Limb (tissue), 2 donors: ENCODE measurements at regions not wholly inside any gene's neighbourhood (a gene's known extent, or its start where the extent isn't known, plus 50 kb on each side); places are given as distances from the start of the nearest gene placed in this dataset.
A peak's percentile ranks its signal among the peaks of the same experiment; 100 is the strongest.

Source experiments
- DNase-seq, 2 donors: peaks; one replicate each; pipeline ENCODE4 v3.0.0-alpha.2; 2016; ENCODE audit errors: extremely low spot score in 2 of 2

DNA sequence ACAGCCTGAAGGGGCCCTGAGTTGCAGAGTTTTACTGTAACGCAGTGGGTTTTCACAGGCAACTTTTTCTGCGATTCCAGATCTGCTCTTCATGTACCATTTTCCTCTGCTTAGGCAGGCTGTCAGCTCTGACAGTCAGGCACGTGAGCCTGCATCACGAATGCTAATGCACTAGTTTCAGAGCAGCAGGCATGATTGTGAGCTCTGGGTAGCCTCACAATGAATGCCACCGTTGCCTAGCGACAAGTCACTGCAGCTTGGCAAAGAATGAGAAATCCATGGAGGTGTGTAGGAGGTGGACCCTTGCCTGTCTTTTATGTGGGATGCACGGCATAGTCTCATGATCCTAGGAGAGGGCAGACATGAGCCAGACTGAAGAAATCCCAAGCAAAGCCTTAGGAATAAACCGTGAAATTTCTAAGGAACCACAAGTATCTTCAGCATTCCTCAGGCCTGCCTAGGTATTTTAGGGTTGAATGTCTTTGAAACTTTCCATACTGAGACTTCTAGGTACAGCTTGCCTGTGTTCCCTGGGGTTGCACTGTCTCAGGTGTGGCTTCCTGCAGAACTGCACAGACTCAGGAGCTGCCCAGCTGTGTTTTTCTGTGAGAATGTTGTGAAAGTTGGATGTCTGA, 774.7 kb upstream of the TSPY4 start:
- DNase-seq: no peak

GRCh38 chrY:8564421-8564820, 772.8 kb upstream of the TSPY4 start:
- DNase-seq: no peak

DNA sequence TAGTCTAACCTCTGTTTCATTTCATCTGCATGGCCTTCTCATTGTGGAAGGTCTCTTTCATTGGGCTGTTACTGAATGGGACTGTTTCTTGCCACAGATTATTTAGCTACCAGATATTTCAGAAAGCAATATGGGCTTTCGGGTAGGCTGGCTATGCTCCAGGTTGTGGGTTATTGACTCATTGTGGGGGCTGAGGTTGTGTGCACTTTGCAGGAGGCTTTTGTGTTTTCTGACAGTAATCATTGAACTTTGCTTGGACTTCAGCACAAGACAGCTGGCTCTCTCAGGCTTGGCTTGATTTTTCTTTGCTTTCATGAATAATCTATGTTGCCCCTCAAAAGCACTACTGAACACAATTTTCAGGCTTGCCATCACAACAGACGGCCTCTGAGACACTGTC, 771.1 kb upstream of the TSPY4 start:
- DNase-seq: no peak

DNA sequence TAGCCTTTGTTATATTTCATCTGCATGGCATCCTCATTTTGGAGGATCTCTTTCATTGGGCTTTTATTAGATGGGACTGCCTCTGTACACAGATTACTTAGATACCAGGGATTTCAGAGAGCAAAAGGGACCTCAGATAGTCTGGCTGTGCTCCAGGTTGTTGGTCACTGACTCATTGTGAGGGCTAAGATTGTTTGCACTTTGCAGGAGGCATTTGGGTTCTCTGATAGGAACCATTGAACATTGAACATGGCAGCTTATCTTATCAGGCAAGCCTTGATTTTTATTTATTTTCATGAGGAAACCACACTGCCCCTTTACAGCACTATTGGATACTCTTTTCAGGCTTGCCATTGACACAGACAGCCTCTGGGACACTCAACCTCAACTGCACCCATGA, 766.9 kb upstream of the TSPY4 start:
- DNase-seq: no peak

DNA sequence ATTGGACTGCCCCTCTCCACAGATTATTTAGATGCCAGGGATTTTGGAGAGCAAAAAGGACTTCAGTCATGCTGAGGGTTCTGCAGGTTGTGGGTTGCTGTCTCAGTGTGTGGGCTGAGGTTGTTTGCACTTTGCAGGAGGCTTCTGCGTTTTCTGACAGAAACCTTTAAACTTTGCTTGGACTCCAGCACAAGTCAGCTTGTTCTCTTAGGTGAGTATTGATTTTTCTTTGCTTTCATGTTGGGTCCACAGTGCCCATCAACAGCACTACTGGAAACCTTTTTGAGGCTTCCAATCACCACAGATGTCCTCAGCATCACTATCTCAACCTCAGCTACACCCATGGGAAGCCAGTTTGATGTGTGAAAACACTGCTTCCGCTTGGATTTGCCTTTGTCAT, 764.3 kb upstream of the TSPY4 start:
- DNase-seq: no peak

DNA sequence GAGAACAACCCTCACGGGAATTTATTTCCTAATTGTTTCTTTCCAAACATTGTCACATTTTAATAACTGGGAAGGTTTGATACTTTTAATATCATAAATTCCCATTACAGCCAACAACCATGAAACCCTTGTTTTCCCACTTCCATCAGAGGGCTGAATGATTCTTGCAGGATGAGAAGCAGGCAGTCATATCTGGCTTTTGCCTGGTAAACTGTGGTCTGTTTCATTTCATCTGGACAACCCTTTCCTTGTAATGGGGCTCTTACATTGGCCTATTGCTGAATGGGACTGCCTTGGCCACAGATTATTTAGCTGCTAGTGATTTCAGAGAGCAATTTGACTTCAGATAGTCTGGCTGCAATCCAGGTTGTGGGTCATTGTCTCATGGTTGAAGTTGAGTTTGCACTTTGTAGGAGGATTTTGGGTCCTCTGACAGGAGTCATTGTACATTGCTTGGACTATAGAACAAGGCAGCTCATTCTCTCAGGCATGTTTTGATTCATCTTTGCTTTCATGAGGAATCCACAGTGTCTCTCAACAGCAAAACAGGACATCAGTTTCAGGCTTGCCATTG, 754.9 kb upstream of the TSPY4 start:
- no peak for DNase-seq

DNA sequence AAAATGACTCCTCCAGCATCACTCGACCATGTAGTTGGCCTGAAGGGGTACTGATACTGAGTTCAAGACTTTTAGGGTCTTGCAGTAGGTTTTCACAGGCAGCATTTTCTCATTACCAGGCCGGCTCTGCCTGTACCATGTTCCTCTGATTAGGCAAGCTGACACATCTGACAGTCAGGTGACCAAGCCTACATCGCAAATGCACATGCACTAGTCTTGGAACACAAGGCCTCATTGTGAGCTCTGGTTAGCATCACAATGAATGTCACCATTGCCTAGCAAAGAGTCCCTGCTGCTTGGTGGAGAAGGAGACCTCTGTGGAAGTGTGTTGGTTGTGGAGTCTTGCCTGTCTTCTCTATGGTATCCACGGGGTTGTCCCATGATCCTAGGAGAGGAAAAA, 754.1 kb upstream of the TSPY4 start:
- DNase-seq: no peak

GRCh38 chrY:8590641-8591040, 746.6 kb upstream of the TSPY4 start:
- no peak for DNase-seq

- peak in 1 of 2 donors; percentile 7 for DNase-seq
Measured at GRCh38 chrY:8591821-8592516, 745.3 kb upstream of the TSPY4 start.

GRCh38 chrY:8594657-8595056, 742.6 kb upstream of the TSPY4 start:
- no peak for DNase-seq

GRCh38 chrY:8599141-8599540, 738.1 kb upstream of the TSPY4 start:
- no peak for DNase-seq

- no peak for DNase-seq
Measured at GRCh38 chrY:8610620-8611019, 726.6 kb upstream of the TSPY4 start.

GRCh38 chrY:8611815-8612214, 725.4 kb upstream of the TSPY4 start:
- no peak for DNase-seq

DNA sequence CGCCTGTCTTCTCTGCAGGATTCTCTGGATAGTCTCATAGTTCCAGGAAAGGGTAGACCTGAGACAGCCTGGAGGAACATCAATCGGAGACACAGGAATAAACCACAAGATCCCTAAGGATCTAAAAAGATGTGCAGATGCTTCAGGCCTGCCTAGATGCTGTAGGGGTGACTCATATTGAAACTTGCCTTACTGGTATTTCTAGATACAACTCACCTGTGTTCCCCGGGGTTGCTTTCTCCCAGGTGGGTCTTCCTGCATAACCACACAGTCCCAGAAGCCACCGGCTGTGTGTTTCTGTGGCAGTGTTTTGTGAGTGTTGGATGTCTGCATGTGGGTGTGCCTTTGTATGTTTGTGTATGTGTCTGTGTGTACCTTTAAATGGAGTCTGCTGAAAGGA, 719.0 kb upstream of the TSPY4 start:
- no peak for DNase-seq

DNA sequence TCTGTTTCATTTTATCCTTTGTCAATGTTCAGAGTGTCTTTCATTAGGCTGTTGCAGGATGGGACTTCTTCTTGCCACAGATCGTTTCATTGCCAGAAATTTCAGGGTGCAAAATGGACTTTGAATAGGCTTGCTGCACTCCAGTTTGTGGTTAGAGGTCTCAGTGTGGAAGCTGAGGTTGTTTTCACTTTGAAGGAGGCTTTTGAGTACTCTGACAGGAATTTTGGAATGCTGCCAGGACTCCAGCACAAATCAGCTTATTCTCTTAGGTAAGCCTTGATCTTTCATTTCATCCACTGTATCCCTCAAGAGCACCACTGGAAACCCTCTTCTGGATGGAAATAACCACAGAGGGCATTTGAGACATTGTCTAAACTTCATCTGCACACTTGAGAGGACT, 715.1 kb upstream of the TSPY4 start:
- no peak for DNase-seq

- no peak for DNase-seq
Measured at GRCh38 chrY:8622856-8623255, 714.4 kb upstream of the TSPY4 start.

- no peak for DNase-seq
Measured at GRCh38 chrY:8629636-8630035, 707.6 kb upstream of the TSPY4 start.

DNA sequence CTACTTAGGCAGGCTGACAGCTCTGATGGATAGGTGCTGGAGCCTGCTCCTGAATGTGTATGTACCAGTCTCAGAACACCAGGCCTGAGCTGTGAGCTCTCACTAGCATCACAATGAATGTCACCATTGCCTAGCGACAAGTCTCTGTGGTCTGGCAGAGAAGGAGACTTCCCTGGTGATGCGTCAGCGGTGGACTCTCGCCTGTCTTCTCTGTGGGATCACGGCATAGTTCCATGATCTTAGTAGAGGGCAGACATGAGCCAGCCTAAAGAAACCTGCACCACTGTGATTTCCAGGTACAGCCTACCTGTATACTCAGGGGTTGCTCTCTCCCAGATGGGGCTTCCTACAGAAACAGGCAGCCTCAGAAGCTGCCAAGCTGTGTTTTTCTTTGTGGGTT, 699.2 kb upstream of the TSPY4 start:
- DNase-seq: no peak

- no peak for DNase-seq
Measured at GRCh38 chrY:8644926-8645325, 692.3 kb upstream of the TSPY4 start.

DNA sequence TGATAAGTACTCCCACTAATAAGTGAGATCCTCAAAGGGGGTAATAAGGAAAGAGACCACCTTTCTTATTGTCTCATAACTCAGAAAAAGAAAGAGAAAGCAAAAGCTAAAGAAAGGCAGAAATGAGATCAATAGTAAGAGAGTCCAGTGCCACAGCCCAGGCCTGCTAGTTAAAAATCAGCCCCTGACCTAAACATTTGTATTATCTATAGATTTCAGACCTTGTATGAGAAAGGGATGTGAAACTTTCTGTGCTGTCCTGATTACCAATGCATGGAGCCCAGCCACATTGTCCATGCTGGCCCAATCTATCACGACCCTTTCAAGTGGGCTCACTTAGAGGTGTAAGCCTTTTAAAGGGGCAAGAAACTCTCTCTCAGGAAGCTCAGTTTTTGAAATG, 684.8 kb upstream of the TSPY4 start:
- DNase-seq: no peak

DNA sequence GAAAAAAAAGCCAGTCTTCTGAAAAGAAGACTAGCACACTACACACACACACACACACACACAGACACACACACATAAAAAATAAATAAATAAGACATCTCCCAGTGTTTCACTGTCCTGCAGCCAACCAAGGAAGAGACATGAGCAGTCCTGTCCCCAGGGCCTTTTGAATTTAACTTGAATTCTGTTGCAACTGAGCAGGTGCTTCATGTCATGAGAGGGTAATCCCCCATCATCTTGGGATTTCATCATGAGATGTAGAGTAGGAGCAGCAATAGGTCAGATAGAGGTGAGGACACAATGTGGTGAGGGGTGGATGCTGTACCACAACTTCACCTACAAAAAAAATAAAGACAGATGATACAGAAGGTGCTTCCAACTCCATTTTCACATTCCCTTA, 682.2 kb upstream of the TSPY4 start:
- no peak for DNase-seq

- DNase-seq: no peak
Measured at GRCh38 chrY:8656101-8656500, 681.2 kb upstream of the TSPY4 start.

- DNase-seq: no peak
Measured at GRCh38 chrY:8656515-8656914, 680.7 kb upstream of the TSPY4 start.
